D721Med (cell line): ENCODE measurements at regions not wholly inside any gene's neighbourhood (a gene's known extent, or its start where the extent isn't known, plus 50 kb on each side); places are given as distances from the start of the nearest gene placed in this dataset.

Experiments
- DNase-seq: peaks from one replicate; pipeline ENCODE4 v3.0.0; 2011; ENCODE audit warnings: low spot score; ENCODE audit not compliant: insufficient read length
- FAIRE-seq: peaks from 2 replicates; lab custom pipeline; 2011; peaks lifted over from hg19 to GRCh38; lab: Jason Lieb, UNC
- CTCF ChIP-seq: IDR thresholded peaks from 2 replicates; pipeline ENCODE4 v1.5.1; 2012; ENCODE audit warnings: mild to moderate bottlenecking, control low read depth; ENCODE audit not compliant: insufficient read depth; ENCODE audit errors: missing control alignments

GRCh38 chr4:35252866-35253265 lies 991.4 kb downstream of the ARAP2 start:
- no peak for TF ChIP-seq CTCF
- no peak for FAIRE-seq
- DNase-seq: no peak

GRCh38 chr4:35253331-35253730 lies 991.0 kb downstream of the ARAP2 start:
- no peak for FAIRE-seq
- DNase-seq: no peak
- no peak for TF ChIP-seq CTCF

- no peak for TF ChIP-seq CTCF
- FAIRE-seq (no peak), DNase-seq (no peak)
Observed at GRCh38 chr4:35286434-35286833, 957.9 kb downstream of the ARAP2 start.

- FAIRE-seq: no peak
- TF ChIP-seq CTCF: no peak
- DNase-seq: no peak
Observed at GRCh38 chr4:35300996-35301774, 943.1 kb downstream of the ARAP2 start.

GRCh38 chr4:35315419-35315818 lies 928.9 kb downstream of the ARAP2 start:
- TF ChIP-seq CTCF: no peak

GRCh38 chr4:35325908-35326453 lies 918.3 kb downstream of the ARAP2 start:
- DNase-seq: no peak
- no peak for FAIRE-seq
- no peak for TF ChIP-seq CTCF

More at GRCh38 chr4:35315419-35315818, 928.9 kb downstream of the ARAP2 start:
- DNase-seq (no peak), FAIRE-seq (no peak)

GRCh38 chr4:35342833-35343232 lies 901.5 kb downstream of the ARAP2 start:
- DNase-seq (no peak), FAIRE-seq (no peak)
- TF ChIP-seq CTCF: no peak
